NCI-H2227 (cell line): ENCODE measurements at regions not wholly inside any gene's neighbourhood (a gene's known extent, or its start where the extent isn't known, plus 50 kb on each side); places are given as distances from the start of the nearest gene placed in this dataset.
A peak's percentile ranks its signal among the peaks of the same experiment; 100 is the strongest.
"Not testable (repeated sequence)": the region's sequence is repeated elsewhere in the genome, so short reads cannot be mapped to it uniquely, and the experiment has no call there.

Experiments
- DNase-seq: peaks from one replicate; lab custom pipeline; 2025; ENCODE audit not compliant: unreplicated experiment; lab: John Stamatoyannopoulos, UW

GRCh38 chr5:82959466-82959865 lies 117.7 kb downstream of the TMEM167A start:
- no peak for DNase-seq

- DNase-seq, result no peak
Measured at GRCh38 chr5:82956600-82956999, 120.6 kb downstream of the TMEM167A start.

GRCh38 chr5:82952326-82952725 lies 124.9 kb downstream of the TMEM167A start:
- no peak for DNase-seq

- not testable (repeated sequence) for DNase-seq
Measured at GRCh38 chr5:82944267-82944666, 132.9 kb downstream of the TMEM167A start.

GRCh38 chr5:82942083-82942881 lies 134.9 kb downstream of the TMEM167A start:
- no peak for DNase-seq

- no peak for DNase-seq
Measured at GRCh38 chr5:82938901-82939725, 138.1 kb downstream of the TMEM167A start.

GRCh38 chr5:82932473-82933220 lies 144.5 kb downstream of the TMEM167A start:
- DNase-seq, result not testable (repeated sequence)

GRCh38 chr5:82931110-82931509 lies 146.1 kb downstream of the TMEM167A start:
- no peak for DNase-seq

- no peak for DNase-seq
Measured at GRCh38 chr5:82925061-82925411, 152.2 kb downstream of the TMEM167A start.

- DNase-seq, result no peak
Measured at GRCh38 chr5:82924226-82925060, 152.8 kb downstream of the TMEM167A start.

GRCh38 chr5:82922086-82922734 lies 155.0 kb downstream of the TMEM167A start:
- DNase-seq, result peak; percentile 73

GRCh38 chr5:82918311-82919031 lies 158.7 kb downstream of the TMEM167A start:
- no peak for DNase-seq

- no peak for DNase-seq
Measured at GRCh38 chr5:82917584-82917983, 159.6 kb downstream of the TMEM167A start.

- DNase-seq, result no peak
Measured at GRCh38 chr5:82913971-82914370, 163.2 kb downstream of the TMEM167A start.

GRCh38 chr5:82912462-82912861 lies 164.7 kb downstream of the TMEM167A start:
- DNase-seq, result no peak

- no peak for DNase-seq
Measured at GRCh38 chr5:82911910-82912309, 165.3 kb downstream of the TMEM167A start.

GRCh38 chr5:82910905-82911304 lies 166.3 kb downstream of the TMEM167A start:
- DNase-seq, result no peak

GRCh38 chr5:82910491-82910890 lies 166.7 kb downstream of the TMEM167A start:
- DNase-seq, result no peak

- DNase-seq, result no peak
Measured at GRCh38 chr5:82909771-82910170, 167.4 kb downstream of the TMEM167A start.
